ENCODE measurements at regions not wholly inside any gene's neighbourhood (a gene's known extent, or its start where the extent isn't known, plus 50 kb on each side); places are given as distances from the start of the nearest gene placed in this dataset.

GRCh38 chr5:173710528-173710927 lies 94.1 kb upstream of the BOD1 start:
- Histone ChIP-seq H3K27ac (ENCODE audit: extremely low read depth, low read depth, low read length) (no peak overlapping the region), H3K9me3 (ENCODE audit: control insufficient read depth, insufficient read depth, low read depth, low read length) (no peaks in the 10 kb centered on the region), H3K36me3 (ENCODE audit: control insufficient read depth in 2 of 2, insufficient read depth in 1 of 2, low read length in 2 of 2) (no peaks in the 10 kb centered on the region), H3K4me3 (ENCODE audit: low read depth, low read length) (no peak overlapping the region), H3K4me1 (ENCODE audit: control insufficient read depth, insufficient read depth, low read length) (no peaks in the 10 kb centered on the region)
- ChIA-PET CTCF (no interaction called here), POLR2A (no interaction called here)
- no peak for TF ChIP-seq ZNF48 (tag by site-specific recombination; IDR thresholded peaks at IDR 0.05)
- TF ChIP-seq ZNF112 (tag by site-specific recombination; IDR thresholded peaks at IDR 0.05) = no peak
- TF ChIP-seq ZBTB26 (tag by site-specific recombination; optimal IDR thresholded peaks at IDR 0.05) = no peak
- TF ChIP-seq ZNF292 (tag by site-specific recombination; IDR thresholded peaks at IDR 0.05; ENCODE audit: borderline replicate concordance, low read depth) = no peak
- TF ChIP-seq OSR2 (tag by site-specific recombination; IDR thresholded peaks at IDR 0.05) = no peak

- Histone ChIP-seq H3K4me1 (ENCODE audit: control insufficient read depth, insufficient read depth, low read length) (no peaks in the 10 kb centered on the region), H3K4me3 (ENCODE audit: low read depth, low read length) (no peak overlapping the region), H3K36me3 (ENCODE audit: control insufficient read depth in 2 of 2, insufficient read depth in 1 of 2, low read length in 2 of 2) (no peaks in the 10 kb centered on the region), H3K27ac (ENCODE audit: extremely low read depth, low read depth, low read length) (no peak overlapping the region), H3K9me3 (ENCODE audit: control insufficient read depth, insufficient read depth, low read depth, low read length) (no peaks in the 10 kb centered on the region)
- POLR2A ChIA-PET = no interaction called here
- TF ChIP-seq ZBTB17 (tag by site-specific recombination; IDR thresholded peaks at IDR 0.05) (peak; percentile 61; the same call in 1 of the 2 replicates), IKZF3 (tag by site-specific recombination; IDR thresholded peaks at IDR 0.05) (no peak), ZNF366 (tag by site-specific recombination; conservative IDR thresholded peaks at IDR 0.05) (peak; percentile 88)
- CTCF ChIA-PET = no interaction called here
Observed at GRCh38 chr5:173711466-173711865, 95.0 kb upstream of the BOD1 start.

- Histone ChIP-seq H3K4me1 (ENCODE audit: control insufficient read depth, insufficient read depth, low read length) (no peaks in the 10 kb centered on the region), H3K9me3 (ENCODE audit: control insufficient read depth, insufficient read depth, low read depth, low read length) (no peaks in the 10 kb centered on the region), H3K36me3 (ENCODE audit: control insufficient read depth in 2 of 2, insufficient read depth in 1 of 2, low read length in 2 of 2) (no peaks in the 10 kb centered on the region), H3K4me3 (ENCODE audit: low read depth, low read length) (no peak overlapping the region), H3K27ac (ENCODE audit: extremely low read depth, low read depth, low read length) (no peak overlapping the region)
- POLR2A ChIA-PET = no interaction called here
- CTCF ChIA-PET = interaction anchor here (0.9 kb wide), 1 partner anchor 8 kb away, joined by 3 read pairs; no protein-coding TSS in a partner anchor
- TF ChIP-seq ZNF530 (tag by site-specific recombination; IDR thresholded peaks at IDR 0.05; ENCODE audit: low read depth) (no peak), ZNF792 (tag by site-specific recombination; IDR thresholded peaks at IDR 0.05) (no peak), MYNN (tag by site-specific recombination; IDR thresholded peaks at IDR 0.05; ENCODE audit: borderline replicate concordance) (no peak), ZNF274 (IDR thresholded peaks at IDR 0.05; ENCODE audit: low read length) (no peak), ZNF274 (tag by site-specific recombination; IDR thresholded peaks at IDR 0.05; ENCODE audit: borderline replicate concordance) (no peak), ZNF777 (tag by site-specific recombination; IDR thresholded peaks at IDR 0.05; ENCODE audit: borderline replicate concordance) (no peak), TRIM28 (IDR thresholded peaks at IDR 0.05; ENCODE audit: borderline replicate concordance, low read length) (no peak), PRDM4 (tag by site-specific recombination; IDR thresholded peaks at IDR 0.05) (no peak), ZNF561 (tag by site-specific recombination; IDR thresholded peaks at IDR 0.05; ENCODE audit: borderline replicate concordance) (no peak), ZNF791 (tag by site-specific recombination; IDR thresholded peaks at IDR 0.05) (no peak), HOXD13 (CRISPR knock-in tag; IDR thresholded peaks at IDR 0.05; ENCODE audit: borderline replicate concordance) (no peak), ATF2 (tag by site-specific recombination; IDR thresholded peaks at IDR 0.05; ENCODE audit: low read depth) (no peak), ZNF24 (tag by site-specific recombination; IDR thresholded peaks at IDR 0.05) (no peak), ZBTB26 (tag by site-specific recombination; optimal IDR thresholded peaks at IDR 0.05) (no peak), ZNF664 (tag by site-specific recombination; IDR thresholded peaks at IDR 0.05) (no peak), ZNF658 (tag by site-specific recombination; IDR thresholded peaks at IDR 0.05) (no peak), ZNF239 (tag by site-specific recombination; IDR thresholded peaks at IDR 0.05) (no peak), OSR2 (tag by site-specific recombination; IDR thresholded peaks at IDR 0.05) (no peak)
Observed at GRCh38 chr5:173712609-173713175, 96.2 kb upstream of the BOD1 start.

All from HEK293 (cell line).